SHP77 treated with DMSO at 0.1 percent for 48 hours (cell line): ENCODE measurements at regions not wholly inside any gene's neighbourhood (a gene's known extent, or its start where the extent isn't known, plus 50 kb on each side); places are given as distances from the start of the nearest gene placed in this dataset.
"Not testable (repeated sequence)": the region's sequence is repeated elsewhere in the genome, so short reads cannot be mapped to it uniquely, and the experiment has no call there.

ENCODE experiments used
- DNase-seq: peaks from one replicate; lab custom pipeline; 2025; lab: John Stamatoyannopoulos, UW

- DNase-seq = no peak
Observed at GRCh38 chrX:131595120-131595519, 51.2 kb downstream of the OR13H1 start.

- no peak for DNase-seq
Observed at GRCh38 chrX:131607792-131608369, 64.0 kb downstream of the OR13H1 start.

GRCh38 chrX:131609480-131609879 lies 65.6 kb downstream of the OR13H1 start:
- DNase-seq = no peak

GRCh38 chrX:131613260-131613659 lies 69.4 kb downstream of the OR13H1 start:
- no peak for DNase-seq

- no peak for DNase-seq
Observed at GRCh38 chrX:131614241-131614640, 70.4 kb downstream of the OR13H1 start.

- DNase-seq = no peak
Observed at GRCh38 chrX:131617182-131617581, 73.3 kb downstream of the OR13H1 start.

GRCh38 chrX:131621650-131622049 lies 77.8 kb downstream of the OR13H1 start:
- no peak for DNase-seq

GRCh38 chrX:131626681-131627296 lies 82.9 kb downstream of the OR13H1 start:
- DNase-seq = no peak

- no peak for DNase-seq
Observed at GRCh38 chrX:131630534-131630933, 86.7 kb downstream of the OR13H1 start.

GRCh38 chrX:131633285-131633917 lies 89.5 kb downstream of the OR13H1 start:
- DNase-seq = no peak

GRCh38 chrX:131634900-131635299 lies 91.0 kb downstream of the OR13H1 start:
- DNase-seq = no peak

GRCh38 chrX:131646106-131646505 lies 102.2 kb downstream of the OR13H1 start:
- no peak for DNase-seq

- no peak for DNase-seq
Observed at GRCh38 chrX:131649741-131650140, 105.9 kb downstream of the OR13H1 start.

GRCh38 chrX:131650637-131651410 lies 107.0 kb downstream of the OR13H1 start:
- DNase-seq = no peak

- DNase-seq = not testable (repeated sequence)
Observed at GRCh38 chrX:131663726-131664125, 119.9 kb downstream of the OR13H1 start.

GRCh38 chrX:131671735-131672134 lies 127.9 kb downstream of the OR13H1 start:
- DNase-seq = no peak

- DNase-seq = no peak
Observed at GRCh38 chrX:131675596-131676194, 131.8 kb downstream of the OR13H1 start.

GRCh38 chrX:131677655-131678628 lies 134.1 kb downstream of the OR13H1 start:
- DNase-seq = no peak

- not testable (repeated sequence) for DNase-seq
Observed at GRCh38 chrX:131682735-131683134, 138.9 kb downstream of the OR13H1 start.

- DNase-seq = no peak
Observed at GRCh38 chrX:131693359-131693758, 149.5 kb downstream of the OR13H1 start.

GRCh38 chrX:131696989-131697388 lies 153.1 kb downstream of the OR13H1 start:
- DNase-seq = not testable (repeated sequence)
